GM21786 (cell line): ENCODE measurements at regions not wholly inside any gene's neighbourhood (a gene's known extent, or its start where the extent isn't known, plus 50 kb on each side); places are given as distances from the start of the nearest gene placed in this dataset.
A peak's percentile ranks its signal among the peaks of the same experiment; 100 is the strongest.
"Not testable (repeated sequence)": the region's sequence is repeated elsewhere in the genome, so short reads cannot be mapped to it uniquely, and the experiment has no call there.

Experiments
- ATAC-seq: cut with Tn5 transposase; IDR thresholded peaks from one replicate; pipeline ENCODE4 v1.9.1; 2021; ENCODE audit not compliant: unreplicated experiment

DNA sequence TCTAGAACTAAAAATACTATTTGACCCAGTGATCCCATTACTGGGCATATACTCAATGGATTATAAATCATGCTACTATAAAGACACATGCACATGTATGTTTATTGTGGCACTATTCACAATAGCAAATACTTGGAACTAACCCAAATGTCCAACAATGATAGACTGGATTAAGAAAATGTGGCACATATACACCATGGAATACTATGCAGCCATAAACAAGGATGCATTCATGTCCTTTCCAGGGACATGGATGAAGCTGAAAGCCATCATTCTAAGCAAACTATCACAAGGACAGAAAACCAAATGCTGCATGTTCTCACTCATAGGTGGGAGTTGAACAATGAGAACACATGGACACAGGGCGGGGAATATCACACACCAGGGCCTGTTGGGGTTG is 1039.0 kb downstream of the NR2F1-AS1 start:
- ATAC-seq = not testable (repeated sequence)

DNA sequence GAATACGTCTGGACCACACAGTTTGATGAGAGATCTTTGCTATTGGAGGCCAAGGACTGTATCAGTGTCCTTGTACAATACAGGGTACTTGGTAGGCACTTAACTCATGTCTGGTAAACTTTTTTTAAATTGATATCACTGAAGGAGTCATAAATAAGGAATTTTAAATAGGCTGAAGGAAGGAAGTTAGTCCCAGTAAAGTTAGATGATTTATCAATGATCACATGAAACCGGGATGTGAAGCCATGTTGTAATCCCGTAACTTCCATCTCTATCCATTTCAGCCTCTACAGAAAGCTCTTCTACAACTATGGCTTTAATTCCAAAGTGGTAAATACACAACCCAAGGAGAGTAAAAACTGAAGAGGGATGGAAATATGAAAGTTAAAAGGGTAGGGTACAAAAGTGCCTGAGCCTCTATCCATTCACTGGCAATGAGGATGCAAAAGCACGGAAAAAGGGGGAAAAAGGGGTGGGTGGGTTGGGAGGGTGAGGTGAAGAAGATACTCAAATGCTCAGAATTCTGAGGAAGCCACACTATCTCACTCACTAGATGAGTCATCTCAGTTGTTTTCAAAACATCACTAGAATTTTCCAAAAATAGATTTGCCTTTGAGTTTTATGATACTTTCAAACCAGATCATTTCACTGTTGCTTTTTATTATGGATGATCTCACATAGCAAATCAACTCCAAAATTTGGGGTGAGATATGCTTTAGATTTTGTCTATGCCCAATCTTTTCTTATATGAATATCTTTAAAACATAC is 1053.5 kb downstream of the NR2F1-AS1 start:
- peak; percentile 55 for ATAC-seq

DNA sequence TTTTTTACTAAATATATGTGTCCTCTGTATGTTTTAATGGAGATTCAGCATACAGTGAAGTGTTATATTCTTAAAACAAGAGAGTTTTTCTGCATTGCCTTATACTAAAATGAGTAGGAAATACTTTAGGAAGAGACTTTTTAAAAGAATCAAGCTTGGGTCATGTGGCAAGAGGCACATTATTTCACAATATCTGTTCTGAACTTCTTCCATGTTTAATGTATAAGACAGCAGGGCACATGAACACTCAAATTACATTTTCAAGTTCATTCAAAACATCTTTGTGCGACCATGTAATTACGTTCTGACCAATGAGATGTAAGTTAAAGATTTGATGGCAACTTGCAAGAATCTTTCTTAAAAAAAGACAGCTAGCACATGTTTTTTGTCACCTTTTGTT is 1055.9 kb downstream of the NR2F1-AS1 start:
- no peak for ATAC-seq

DNA sequence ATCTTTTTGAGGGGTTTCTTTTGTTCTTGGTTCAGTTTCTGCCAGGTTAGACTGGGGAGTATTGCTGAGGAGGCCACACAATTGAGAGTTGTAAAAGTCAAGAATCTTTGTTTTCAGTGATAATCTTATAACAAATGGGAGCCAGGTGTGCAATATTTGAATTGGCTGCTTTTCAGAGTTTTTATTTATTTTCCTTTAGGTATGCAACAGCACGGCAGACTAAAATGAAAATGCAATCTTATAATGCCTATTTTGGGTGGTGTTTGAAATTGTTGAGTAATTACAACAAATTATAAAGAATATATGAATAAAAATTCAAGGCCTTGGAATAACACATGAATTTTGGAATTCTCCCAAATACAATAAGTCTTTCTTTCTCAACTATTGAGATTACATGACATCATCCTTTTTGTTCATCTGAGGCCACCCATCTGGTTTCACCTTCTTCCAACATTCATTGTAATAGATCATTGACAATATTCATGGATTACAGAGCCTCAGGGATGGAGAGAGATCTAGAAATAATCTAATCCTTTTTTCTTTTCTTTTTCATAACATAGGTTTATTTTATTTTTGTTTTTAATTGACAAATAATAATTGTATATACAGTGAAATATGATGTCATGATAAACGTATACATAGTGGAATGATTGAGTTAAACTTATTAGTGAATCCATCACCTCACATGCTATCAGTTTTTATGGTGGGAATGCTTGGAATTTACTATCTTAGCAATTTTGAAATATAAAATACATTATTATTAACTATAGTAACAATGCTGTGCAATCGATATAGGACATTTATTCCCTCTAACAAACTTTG is 1061.0 kb downstream of the NR2F1-AS1 start:
- ATAC-seq = no peak

DNA sequence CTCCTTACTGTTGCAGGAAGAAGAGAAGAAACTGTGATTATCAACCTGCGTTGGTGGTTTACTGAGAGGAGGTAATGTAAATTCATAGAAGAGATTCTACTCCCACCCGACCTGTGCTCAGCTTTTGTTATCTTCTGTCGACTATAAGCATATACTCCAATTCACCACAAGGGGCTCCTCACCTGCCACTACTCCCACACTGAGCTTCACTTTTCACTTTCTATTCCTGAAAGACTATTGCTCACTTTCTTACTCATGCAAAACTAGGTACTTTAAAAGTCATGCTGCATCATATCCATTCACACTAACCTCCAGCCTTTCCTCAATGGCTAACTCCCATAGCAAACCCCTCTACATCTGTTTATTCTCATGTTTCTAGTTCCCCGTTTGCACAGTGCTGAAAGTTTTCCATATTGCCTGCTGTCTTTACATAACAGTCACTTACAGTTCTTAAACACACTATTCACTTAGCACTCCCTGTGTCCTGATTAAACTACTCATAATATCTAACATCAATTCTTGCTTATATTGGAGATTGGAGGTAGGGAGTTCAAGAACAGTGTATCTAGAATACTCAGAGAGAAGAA is 1062.6 kb downstream of the NR2F1-AS1 start:
- ATAC-seq = peak; percentile 100

DNA sequence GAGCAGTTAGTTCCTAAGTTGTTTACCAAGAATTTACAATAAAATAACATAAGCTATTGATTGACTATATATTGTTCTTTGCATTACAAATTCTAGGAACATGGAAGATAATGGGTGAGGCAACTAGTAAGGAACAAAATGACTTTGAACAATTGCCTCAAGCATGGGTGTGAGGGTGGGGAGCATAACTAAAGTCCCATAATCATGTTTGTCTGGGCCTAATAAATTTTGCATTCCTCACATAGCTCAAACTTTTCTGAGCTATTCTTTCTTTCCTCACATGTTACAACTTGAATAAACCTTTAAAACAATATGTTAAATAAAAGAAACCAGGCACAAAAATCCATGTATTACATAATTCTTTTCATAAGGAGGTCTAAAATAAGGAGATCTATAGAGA is 1066.1 kb downstream of the NR2F1-AS1 start:
- no peak for ATAC-seq

DNA sequence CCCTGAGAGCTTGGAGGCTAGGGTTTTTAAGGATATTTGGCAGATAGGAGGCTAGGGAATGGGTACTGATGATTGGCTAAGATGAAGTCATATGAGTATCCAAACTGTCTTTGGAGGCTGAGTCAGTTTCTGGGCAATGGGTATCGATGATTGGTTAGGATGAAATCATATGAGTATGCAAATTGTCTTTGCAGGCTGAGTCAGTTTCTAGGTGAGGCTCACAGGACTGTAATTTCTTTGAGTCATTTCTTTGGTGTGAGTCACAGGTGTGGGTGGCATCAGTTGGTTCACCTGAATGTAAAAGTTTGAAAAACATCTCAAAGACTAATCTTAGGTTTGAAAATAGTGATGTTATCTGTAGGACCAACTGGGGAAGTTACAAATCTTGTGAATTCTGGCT is 1068.0 kb downstream of the NR2F1-AS1 start:
- no peak for ATAC-seq

DNA sequence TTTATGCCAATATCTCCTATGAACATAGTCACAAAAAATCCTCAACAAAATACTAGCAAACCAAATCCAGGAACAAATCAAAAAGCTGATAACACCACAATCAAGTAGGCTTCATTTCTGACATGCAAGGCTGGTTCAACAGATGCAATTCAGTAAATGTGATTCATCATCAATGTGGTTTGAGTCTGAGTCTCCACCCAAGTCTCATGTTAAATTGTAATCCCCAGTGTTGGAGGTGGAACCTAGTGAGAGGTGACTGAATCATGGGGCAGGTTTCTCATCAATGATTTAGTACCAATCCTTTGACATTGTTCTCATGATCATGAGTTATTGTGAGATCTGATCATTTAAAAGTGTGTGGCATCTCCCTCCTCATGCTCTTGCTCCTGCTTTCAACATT is 1072.7 kb downstream of the NR2F1-AS1 start:
- ATAC-seq = no peak

DNA sequence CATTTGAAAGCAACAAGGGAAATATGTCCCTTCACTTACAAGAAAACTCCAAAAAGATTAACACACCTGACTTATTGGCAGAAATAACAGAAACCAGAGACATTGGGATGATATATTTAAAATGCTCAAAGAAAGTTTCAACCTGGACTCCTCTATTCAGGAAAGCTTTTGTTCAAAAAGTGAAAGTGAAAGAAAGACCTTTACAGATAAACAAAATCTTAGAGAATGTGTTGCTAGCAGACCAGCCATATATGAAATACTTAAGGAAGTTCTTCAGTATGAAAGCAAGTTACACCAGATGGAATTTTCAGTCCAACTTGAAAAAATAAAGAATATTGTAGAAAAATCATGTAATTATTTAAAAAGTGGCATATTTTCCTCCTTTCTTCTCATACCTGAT is 1075.1 kb downstream of the NR2F1-AS1 start:
- peak; percentile 59 for ATAC-seq

DNA sequence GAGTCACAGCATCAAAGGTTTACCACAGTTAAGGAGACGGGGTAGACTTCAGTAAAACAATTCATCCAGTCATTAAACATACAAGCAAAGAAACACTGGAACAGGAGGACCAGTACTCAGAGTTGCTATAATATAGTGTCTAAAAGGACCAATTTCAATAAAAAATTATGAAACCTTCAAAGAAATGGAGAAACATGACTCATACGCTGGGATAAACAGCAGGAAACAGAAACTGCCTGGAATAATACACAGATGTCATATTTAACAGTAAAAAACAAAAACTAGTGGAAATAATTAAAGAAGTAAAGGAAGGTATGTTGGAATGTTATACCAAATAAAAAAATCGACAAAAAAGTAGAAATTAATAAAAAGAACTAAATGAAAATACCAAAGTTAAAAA is 1075.9 kb downstream of the NR2F1-AS1 start:
- ATAC-seq = no peak

DNA sequence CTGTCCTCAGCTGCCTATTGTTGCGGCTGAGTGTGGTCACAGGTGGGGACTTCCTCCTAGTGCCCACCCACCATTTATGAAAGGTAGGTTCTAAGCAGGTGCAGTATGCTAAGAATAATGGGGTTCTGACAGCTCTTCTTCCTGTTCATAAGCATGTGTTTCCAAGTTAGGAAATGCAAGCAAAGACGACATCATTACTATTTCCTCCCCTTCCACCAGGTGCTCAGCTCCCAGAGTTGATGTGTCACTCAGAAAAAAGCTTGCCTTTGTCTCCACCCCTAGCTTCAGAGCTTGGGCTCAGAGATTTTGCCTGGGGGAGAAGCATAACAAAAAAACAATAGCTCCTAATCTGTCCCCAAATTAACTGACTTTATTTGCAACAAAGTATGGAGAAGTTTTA is 1076.7 kb downstream of the NR2F1-AS1 start:
- no peak for ATAC-seq

DNA sequence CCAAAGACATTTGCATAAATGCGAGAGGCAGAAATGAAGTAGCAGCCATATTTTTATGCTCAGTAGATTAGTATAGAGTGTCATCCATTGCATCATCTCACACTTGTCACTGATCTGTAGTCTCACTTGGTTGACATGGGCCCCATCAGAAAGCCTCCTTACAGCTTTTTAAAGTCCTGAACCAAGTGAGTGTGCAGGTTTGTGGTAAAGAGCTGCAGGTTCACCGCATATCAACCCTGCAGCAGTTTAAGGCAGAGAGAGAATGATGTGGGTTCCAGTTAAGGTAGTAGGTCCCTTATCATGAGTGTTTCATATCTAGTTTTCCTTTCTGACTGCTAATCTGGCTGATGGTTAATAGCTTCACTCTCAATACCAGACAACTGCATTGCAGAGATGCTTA is 1080.3 kb downstream of the NR2F1-AS1 start:
- no peak for ATAC-seq

DNA sequence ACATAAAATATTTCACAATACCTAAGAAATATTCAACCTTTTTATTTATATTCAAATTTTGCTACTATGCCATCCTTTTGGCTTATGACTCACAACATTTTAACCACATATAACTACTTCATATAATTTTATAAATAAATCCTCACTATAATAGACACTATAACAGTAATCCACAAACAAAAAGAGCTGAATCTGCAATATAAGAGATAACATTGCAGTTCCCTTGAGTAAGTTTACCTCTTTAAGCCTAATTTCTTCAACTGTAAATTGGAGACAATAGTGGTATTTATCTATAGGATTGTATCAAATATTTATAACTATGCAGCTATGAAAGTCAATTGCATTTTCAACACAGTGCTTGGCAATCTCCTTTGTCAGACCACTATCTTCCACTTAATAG is 1084.5 kb downstream of the NR2F1-AS1 start:
- ATAC-seq = no peak

DNA sequence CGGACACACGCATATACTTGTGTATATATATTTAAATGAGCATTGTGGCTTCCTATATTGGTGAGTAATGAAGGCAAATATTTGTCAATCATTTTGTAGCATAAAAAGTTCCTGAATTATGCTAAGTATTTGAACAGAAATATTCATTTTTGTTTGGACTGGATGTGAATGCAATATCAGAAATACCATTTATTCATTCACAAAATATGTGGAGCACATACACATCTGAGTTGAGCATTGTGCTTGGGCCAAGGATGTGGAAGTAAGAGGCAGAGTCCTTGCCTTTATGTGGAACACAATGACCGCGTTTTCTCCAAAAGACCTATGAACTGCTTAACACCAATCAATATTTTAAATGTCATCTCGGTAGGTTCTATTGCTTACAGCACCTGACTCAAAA is 1086.5 kb downstream of the NR2F1-AS1 start:
- ATAC-seq = no peak

DNA sequence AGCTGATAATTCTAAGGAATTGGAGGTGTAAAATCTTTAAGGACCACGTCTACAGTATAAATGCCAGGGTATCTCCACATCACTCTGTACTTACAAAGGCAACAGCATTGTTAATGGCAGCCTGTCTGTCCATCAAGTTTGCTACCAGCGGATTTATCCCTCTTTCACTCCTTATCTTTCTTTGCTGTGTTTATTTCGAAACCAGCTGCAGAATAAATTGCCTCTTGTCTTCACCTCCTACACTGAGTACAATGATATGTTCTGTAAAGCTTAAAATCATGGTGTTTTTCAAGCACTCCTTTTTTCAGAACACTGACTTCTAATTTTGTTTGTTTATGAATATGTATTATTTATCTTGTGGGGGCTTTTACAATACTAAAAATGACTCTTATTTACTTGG is 1088.1 kb downstream of the NR2F1-AS1 start:
- ATAC-seq = no peak

DNA sequence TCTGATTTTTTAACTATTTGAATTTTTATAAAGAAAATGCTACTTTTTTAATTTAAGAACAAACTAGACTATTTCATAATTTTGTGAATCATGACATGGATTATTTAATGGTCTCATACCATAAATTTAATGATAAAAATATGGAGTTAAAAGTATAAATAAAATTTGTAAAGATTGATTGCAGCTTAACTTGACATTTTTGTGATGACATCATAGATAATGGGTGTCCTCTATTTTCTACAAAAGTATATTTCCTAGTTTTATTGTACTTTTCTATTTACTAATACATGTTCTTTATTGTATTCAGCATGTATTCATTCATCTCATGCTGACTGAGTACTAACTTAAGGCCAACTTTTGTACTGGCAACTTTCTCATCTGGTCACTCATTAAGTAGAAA is 1096.5 kb downstream of the NR2F1-AS1 start:
- no peak for ATAC-seq

DNA sequence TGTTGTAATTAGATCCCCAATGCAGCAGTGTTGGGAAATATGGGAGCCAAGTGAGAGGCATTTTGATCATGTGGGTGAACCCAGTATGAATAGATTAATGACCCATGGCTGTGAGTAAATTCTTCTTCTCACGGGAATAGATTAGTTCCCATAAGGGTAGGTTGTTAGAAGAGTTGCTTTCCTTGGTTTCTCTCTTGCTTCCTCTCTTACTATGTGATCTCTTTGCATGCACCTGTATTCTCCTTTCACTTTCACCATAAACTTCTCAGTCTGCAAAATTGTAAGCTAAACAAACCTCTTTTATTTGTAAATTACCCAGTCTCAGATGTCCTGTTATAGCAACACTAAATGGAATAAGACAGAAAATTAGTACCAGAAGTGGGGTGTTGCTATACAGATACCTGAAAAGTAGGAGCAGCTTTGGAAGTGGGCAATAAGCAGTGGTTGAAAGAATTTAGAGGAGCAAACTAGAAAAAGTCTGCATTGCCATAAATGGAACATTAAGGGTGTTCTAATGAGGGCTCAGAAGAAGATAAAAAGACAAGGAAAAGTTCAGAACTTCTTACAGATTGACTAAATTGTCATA is 1090.0 kb upstream of the ARRDC3 start:
- ATAC-seq = no peak

DNA sequence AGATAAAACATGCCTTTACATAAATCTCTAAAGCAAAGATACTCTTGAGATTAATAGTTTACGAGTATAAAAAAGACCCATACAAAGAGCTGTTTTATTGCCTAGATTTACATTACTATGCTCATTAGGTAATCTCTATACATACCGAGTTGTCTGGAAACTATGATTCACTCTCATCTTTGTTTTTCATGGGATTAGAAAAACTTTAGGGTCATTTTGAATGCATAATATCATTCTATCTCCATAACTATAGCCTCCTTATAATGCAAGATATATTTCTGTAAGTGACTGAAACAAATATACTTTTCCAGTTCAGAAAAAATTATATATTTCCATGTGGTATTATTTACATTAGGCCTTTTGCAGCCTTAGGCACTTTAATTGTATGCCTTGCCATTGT is 1088.7 kb upstream of the ARRDC3 start:
- ATAC-seq = no peak

DNA sequence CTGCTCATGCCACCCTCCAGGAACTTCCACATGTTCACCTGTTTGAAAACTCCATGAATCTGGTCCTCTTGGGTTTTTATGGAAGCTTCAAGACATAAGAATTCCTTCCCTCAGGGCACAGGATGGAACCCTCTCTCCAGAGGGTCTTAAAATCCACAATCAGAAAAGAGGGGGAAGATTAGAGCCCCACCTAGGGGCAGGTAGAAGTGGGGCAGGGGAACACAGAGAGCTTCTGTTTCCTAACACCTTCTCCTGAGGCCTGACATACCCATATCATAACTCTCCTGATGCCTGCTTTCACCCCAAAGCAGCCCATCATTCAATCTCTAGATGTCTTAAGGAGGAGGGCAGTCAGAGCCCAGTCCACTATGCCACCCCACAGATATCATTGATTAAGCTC is 1087.7 kb upstream of the ARRDC3 start:
- ATAC-seq = peak; percentile 44

DNA sequence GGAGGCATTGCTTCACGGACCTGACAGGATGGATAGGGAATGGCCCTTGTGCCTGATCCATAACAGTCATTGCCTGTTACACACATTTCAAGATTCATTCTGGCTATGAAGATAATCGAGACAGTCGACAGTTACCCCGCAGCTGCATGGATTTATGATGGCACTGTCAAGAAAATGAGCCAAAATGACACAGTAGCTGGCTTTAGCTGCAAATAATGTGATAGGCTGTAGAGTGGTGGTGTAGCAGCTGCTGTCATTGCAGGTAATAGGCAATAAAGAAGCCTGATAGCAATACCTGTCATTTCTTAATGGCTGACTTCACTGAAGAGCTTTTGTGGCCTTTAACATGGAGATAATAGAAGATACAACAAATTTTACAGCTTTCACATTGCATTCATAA is 1085.2 kb upstream of the ARRDC3 start:
- ATAC-seq = no peak

DNA sequence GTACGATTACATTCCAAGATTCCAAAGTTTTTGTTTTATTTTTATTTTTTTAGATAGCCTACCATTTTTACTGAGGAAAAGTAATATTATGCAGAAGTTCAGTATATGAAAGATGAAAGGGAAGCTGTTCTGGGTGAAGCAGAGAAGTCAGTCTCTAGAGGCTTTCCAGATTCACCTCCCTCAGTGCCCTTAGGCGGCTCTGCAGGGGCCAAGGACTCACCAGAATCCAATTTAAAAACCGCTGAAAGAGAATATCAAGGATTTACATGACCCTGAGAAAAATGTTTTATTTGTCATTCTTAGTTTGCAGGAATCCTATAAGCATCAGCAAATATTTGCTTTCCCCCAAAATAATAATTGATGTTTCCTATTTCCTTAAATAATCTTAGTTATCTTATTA is 1084.6 kb upstream of the ARRDC3 start:
- ATAC-seq = no peak

DNA sequence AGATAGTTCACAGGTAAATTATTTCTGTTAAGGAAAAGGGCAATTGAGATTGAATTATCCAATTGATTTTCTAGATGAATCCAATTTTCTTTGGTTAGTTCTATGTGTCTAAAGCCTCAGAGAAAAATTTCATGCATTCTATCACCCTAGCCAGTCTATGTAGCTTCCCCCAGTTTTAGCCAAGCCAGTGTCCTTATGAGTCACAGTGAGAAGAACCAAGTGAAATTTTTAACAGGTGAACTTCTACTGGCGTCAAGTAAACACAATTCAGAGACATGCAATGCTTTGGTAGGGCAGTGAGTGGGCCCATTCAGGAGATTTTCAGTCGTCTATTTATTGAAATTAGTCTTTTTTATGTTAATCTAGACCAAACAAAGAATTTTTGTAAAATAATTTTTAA is 1077.4 kb upstream of the ARRDC3 start:
- ATAC-seq = peak; percentile 63
